Adrenal gland (tissue), 9 donors: ENCODE measurements at regions not wholly inside any gene's neighbourhood (a gene's known extent, or its start where the extent isn't known, plus 50 kb on each side); places are given as distances from the start of the nearest gene placed in this dataset.

Experiments
- DNase-seq, 7 donors: peaks; one replicate each; pipeline ENCODE4 v3.0.0-alpha.2; 2019 to 2020
- H3K27ac ChIP-seq, 5 donors: fragments of 200-600 bp; sonication (generic) in 4 of 5; 1 replicate in 3 of 5; 2 replicates in 2 of 5; pipeline versions ENCODE4 v1.5.1 to v1.8.0; 2016 to 2020; ENCODE audit warnings: mild to moderate bottlenecking in 1 of 5
- H3K27me3 ChIP-seq: fragments of 200-600 bp; 2 replicates; pipeline ENCODE4 v1.8.0; 2021
- H3K36me3 ChIP-seq, 2 donors: fragments of 200-600 bp; replicated peaks in 1 of 2; 1 replicate in 1 of 2; 2 replicates in 1 of 2; pipeline versions ENCODE4 v1.5.1 to v1.8.0; 2018 to 2022
- H3K4me1 ChIP-seq, 2 donors: fragments of 200-600 bp; replicated peaks in 1 of 2; 1 replicate in 1 of 2; 2 replicates in 1 of 2; pipeline versions ENCODE4 v1.5.1 to v1.8.0; 2018 to 2021
- H3K4me3 ChIP-seq, 4 donors: fragments of 200-600 bp; sonication (generic) in 3 of 4; one replicate each; pipeline ENCODE4 v1.5.1; 2016 to 2018
- H3K9me3 ChIP-seq, 3 donors: fragments of 200-600 bp; sonication (generic) in 1 of 3; replicated peaks in 1 of 3; 1 replicate in 2 of 3; 2 replicates in 1 of 3; pipeline versions ENCODE4 v1.5.1 to v1.8.0; 2016 to 2021
- POLR2A ChIP-seq, 2 donors: fragments of 450-650 bp; IDR thresholded peaks; one replicate each; pipeline ENCODE4 v1.6.1; 2017; ENCODE audit warnings: antibody characterized with exemption in 2 of 2, mild to moderate bottlenecking in 2 of 2, moderate library complexity in 1 of 2
- WGBS, 4 donors: extraction: QIAGEN DNeasy Blood & Tissue Kit in 2 of 4; methylation state at CpG; one replicate each; pipeline versions ENCODE4 v1.1.5 to v1.1.7; 2013 to 2017; 5-methylcytosine and 5-hydroxymethylcytosine counted together
- intact Hi-C, 2 donors: fragments of 100-400 bp; cut with DNase I; formaldehyde crosslinking; loops; one replicate each; pipeline versions ENCODE4 v1.14.1 to v1.15.0; 2022 to 2023
- TF ChIP-seq, protein P1 (sequence below), 6 experiments: fragments of 450-650 bp in 4 of 6; fragments of 200-600 bp in 2 of 6; sonication (generic) in 1 of 6; IDR thresholded peaks; 1 replicate in 5 of 6; 2 replicates in 1 of 6; pipeline versions ENCODE4 v1.5.1 to v1.8.0; 2016 to 2021; ENCODE audit warnings: antibody characterized with exemption in 6 of 6, mild to moderate bottlenecking in 2 of 6, moderate library complexity in 1 of 6
- donor health status: healthy with polysubstance abuse.
- donor health status: Bipolar disorder and iron deficiency.
- donor health status: DM: yes; HTN: yes; CAD: no.
- donor health status: DM: no; HTN: no; CAD: no.
- donor health status: DM: no; HTN: no; CAD: no.

GRCh38 chr20:10724449-10725173 is 50.8 kb upstream of the JAG1 start:
- H3K27me3 ChIP-seq, result no peaks in the 10 kb centered on the region
- intact Hi-C loops, result no loop called here
- TF ChIP-seq, protein P1, sequence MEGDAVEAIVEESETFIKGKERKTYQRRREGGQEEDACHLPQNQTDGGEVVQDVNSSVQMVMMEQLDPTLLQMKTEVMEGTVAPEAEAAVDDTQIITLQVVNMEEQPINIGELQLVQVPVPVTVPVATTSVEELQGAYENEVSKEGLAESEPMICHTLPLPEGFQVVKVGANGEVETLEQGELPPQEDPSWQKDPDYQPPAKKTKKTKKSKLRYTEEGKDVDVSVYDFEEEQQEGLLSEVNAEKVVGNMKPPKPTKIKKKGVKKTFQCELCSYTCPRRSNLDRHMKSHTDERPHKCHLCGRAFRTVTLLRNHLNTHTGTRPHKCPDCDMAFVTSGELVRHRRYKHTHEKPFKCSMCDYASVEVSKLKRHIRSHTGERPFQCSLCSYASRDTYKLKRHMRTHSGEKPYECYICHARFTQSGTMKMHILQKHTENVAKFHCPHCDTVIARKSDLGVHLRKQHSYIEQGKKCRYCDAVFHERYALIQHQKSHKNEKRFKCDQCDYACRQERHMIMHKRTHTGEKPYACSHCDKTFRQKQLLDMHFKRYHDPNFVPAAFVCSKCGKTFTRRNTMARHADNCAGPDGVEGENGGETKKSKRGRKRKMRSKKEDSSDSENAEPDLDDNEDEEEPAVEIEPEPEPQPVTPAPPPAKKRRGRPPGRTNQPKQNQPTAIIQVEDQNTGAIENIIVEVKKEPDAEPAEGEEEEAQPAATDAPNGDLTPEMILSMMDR (IDR thresholded peaks at IDR 0.05), result no peak
- no peak for TF ChIP-seq POLR2A (IDR thresholded peaks at IDR 0.05)
- H3K36me3 ChIP-seq, result no peaks in the 10 kb centered on the region
- H3K4me1 ChIP-seq, result no peaks in the 10 kb centered on the region
- H3K9me3 ChIP-seq, result no peaks in the 10 kb centered on the region
- DNase-seq, result no peak
- 76 to 88% (median 86%) methylated on average over 6 of the region's 6 CpGs for WGBS, 4 donors
- no peak overlapping the region for H3K27ac ChIP-seq
- no peak overlapping the region for H3K4me3 ChIP-seq

DNA sequence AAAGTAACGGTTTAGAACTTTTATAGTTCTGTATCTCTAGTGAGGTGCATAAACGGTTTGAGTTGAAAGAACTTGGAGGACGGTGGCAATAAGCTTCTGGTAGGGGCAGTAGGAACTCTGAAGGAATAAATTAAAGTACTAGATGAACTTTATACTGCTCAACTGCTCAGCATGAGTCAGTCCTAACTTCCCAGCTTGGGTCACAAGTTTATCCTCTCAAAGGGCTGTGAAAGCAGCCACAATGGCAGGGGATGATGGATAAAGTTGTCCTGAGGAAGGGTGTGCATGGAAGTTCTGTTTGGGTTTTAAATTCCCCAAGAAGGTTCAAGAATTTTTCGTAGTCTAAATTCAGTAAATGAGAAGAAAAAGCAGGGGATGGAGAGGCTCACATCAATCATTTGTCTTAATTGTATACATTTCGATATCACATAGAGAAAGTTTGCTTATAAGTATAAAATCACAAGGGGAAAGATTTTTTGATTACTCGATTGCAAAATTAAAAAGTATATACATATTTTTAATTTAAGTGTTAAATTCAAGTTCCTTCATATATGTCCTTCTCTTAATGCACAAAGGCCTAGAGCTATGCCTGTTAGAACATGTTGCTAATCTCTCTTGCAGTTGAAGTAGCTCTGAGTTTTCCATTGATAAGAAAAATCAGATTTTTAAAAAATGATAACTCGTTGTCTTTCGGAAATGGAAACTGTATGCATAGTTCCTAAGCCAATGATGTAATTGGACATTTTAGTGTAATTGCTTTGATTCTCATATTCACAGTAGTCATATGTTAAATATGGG is 55.3 kb upstream of the JAG1 start:
- TF ChIP-seq, protein P1 (IDR thresholded peaks at IDR 0.05), result no peak
- no peak for TF ChIP-seq POLR2A (IDR thresholded peaks at IDR 0.05)
- Histone ChIP-seq H3K4me1 (no peaks in the 10 kb centered on the region), H3K9me3 (no peaks in the 10 kb centered on the region), H3K36me3 (no peaks in the 10 kb centered on the region), H3K27me3 (no peaks in the 10 kb centered on the region), H3K4me3 (no peak overlapping the region), H3K27ac (no peak overlapping the region)
- DNase-seq, result no peak
- WGBS, 4 donors, result 75 to 85% (median 76%) methylated on average over 8 of the region's 8 CpGs
- intact Hi-C loops, result no loop called here

DNA sequence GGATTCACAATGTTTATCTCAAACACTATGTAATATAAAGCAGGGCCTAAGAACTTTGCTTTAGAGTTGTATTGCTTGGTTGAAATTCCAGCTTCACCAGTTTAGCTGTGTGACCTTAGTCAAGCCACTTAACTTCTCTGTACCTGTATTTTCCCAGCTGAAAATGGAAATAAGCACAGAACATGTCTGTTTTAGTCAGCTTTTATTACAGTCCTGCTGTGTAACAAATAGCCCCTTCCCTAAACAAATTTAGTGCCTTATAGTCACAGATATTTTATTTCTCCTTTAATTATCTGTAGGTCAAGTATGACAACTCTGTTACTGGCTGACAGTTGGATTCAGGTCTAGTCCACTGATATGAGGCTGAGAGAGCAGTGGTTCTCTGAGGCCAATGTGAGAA is 56.0 kb upstream of the JAG1 start:
- no peak for DNase-seq
- no peaks in the 10 kb centered on the region for H3K36me3 ChIP-seq
- H3K27ac ChIP-seq, result no peak overlapping the region
- H3K27me3 ChIP-seq, result no peaks in the 10 kb centered on the region
- H3K9me3 ChIP-seq, result no peaks in the 10 kb centered on the region
- no peaks in the 10 kb centered on the region for H3K4me1 ChIP-seq
- intact Hi-C loops, result no loop called here
- no peak overlapping the region for H3K4me3 ChIP-seq
- no peak for TF ChIP-seq POLR2A (IDR thresholded peaks at IDR 0.05)
- TF ChIP-seq, protein P1 (IDR thresholded peaks at IDR 0.05), result no peak

DNA sequence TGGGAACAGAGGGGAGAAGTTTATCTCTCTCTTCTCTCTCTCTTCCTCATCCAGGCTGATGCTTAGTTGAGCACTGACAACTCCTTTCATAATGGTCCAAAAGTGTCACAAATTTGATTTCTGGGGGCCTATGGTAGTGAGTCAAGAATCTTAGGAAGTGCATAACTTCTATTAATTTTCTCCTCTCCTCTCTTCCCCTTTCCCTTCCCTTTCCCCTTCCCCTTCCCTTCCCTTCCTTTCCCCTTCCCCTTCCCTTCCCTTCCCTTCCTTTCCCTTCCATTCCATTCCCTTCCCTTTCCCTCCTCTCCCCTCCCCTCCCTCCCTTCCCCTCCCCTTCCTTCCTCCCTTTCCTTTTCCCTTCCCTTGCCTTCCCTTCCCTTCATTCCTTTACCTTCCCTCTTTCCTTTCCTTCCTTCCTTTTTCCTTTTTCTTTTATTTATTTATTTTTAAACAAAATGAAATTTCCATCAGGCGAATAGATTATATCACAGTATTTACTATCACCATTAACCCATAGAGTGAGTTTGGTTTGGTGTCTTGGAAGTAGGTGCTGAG is 56.9 kb upstream of the JAG1 start:
- Histone ChIP-seq H3K36me3 (no peaks in the 10 kb centered on the region), H3K9me3 (no peaks in the 10 kb centered on the region), H3K4me1 (no peaks in the 10 kb centered on the region), H3K27me3 (no peaks in the 10 kb centered on the region), H3K4me3 (no peak overlapping the region), H3K27ac (no peak overlapping the region)
- WGBS, 4 donors, result 68 to 85% (median 80%) methylated on average over 1 of the region's 1 CpG
- no peak for TF ChIP-seq POLR2A (IDR thresholded peaks at IDR 0.05)
- TF ChIP-seq, protein P1 (IDR thresholded peaks at IDR 0.05), result no peak
- no peak for DNase-seq
- intact Hi-C loops, result no loop called here
